IMR-90 (cell line): ENCODE measurements at regions not wholly inside any gene's neighbourhood (a gene's known extent, or its start where the extent isn't known, plus 50 kb on each side); places are given as distances from the start of the nearest gene placed in this dataset.

ENCODE experiments used
- ATAC-seq: fragments of 200-7000 bp; cut with Tn5 transposase; 2 replicates; pipeline ENCODE4 v1.9.1; 2020; ENCODE audit warnings: low read depth, mild to moderate bottlenecking, moderate library complexity
- BruUV-seq: library from RNA; stranded (reverse); fragments of 400-500 nt; replicated peaks from 2 replicates; lab custom pipeline; 2021; lab: Mats Ljungman, UMichigan
- CTCF ChIA-PET: fragments of 300-600 bp; formaldehyde crosslinking; extraction: SDS; loops from one replicate; lab custom pipeline; 2021; ENCODE audit warnings: antibody characterized with exemption; lab: Yijun Ruan, JAX
- POLR2A ChIA-PET: fragments of 300-600 bp; sonication (Branson Sonifier 250); formaldehyde crosslinking; loops from one replicate; lab custom pipeline; 2022; ENCODE audit warnings: antibody characterized with exemption; ENCODE audit not compliant: unreplicated experiment; lab: Charles Lee
- DNase-seq: peaks from one replicate; pipeline ENCODE4 v3.0.0; 2013
- H2AFZ ChIP-seq: replicated peaks from 2 replicates; pipeline ENCODE3; 2013; ENCODE audit warnings: low read length, mild to moderate bottlenecking; ENCODE audit not compliant: poor library complexity
- H2AK5ac ChIP-seq: 2 replicates; pipeline ENCODE4 v1.6.1; 2013; ENCODE audit warnings: low read depth, low read length, inconsistent platforms
- H2AK9ac ChIP-seq: replicated peaks from 2 replicates; pipeline ENCODE3; 2013; ENCODE audit warnings: mild to moderate bottlenecking, low read depth, low read length, moderate library complexity; ENCODE audit not compliant: poor library complexity
- H2BK120ac ChIP-seq: 2 replicates; pipeline ENCODE4 v1.6.1; 2013; ENCODE audit warnings: low read depth, low read length, inconsistent platforms
- H2BK15ac ChIP-seq: 3 replicates; pipeline ENCODE4 v1.6.1; 2013; ENCODE audit warnings: low read depth, low read length, inconsistent platforms
- H2BK20ac ChIP-seq: 2 replicates; pipeline ENCODE4 v1.6.1; 2013; ENCODE audit warnings: low read depth, mild to moderate bottlenecking, inconsistent platforms, low read length, moderate library complexity
- H2BK5ac ChIP-seq: 2 replicates; pipeline ENCODE4 v1.6.1; 2013; ENCODE audit warnings: mild to moderate bottlenecking, low read depth, low read length, inconsistent platforms; ENCODE audit not compliant: poor library complexity, severe bottlenecking
- H3K14ac ChIP-seq: replicated peaks from 2 replicates; pipeline ENCODE4 v1.6.1; 2013; ENCODE audit warnings: low read depth, low read length, inconsistent platforms
- H3K18ac ChIP-seq: 2 replicates; pipeline ENCODE4 v1.6.1; 2013; ENCODE audit warnings: low read depth, low read length, control low read depth
- H3K23ac ChIP-seq: 2 replicates; pipeline ENCODE4 v1.6.1; 2013; ENCODE audit warnings: low read depth, low read length, inconsistent platforms
- H3K27ac ChIP-seq: 2 replicates; pipeline ENCODE4 v1.5.1; 2013; ENCODE audit warnings: mild to moderate bottlenecking, control low read depth, low read length; ENCODE audit not compliant: insufficient read depth
- H3K27me3 ChIP-seq: 2 replicates; pipeline ENCODE4 v1.6.1; 2013; ENCODE audit warnings: low read length; ENCODE audit not compliant: control insufficient read depth, insufficient read depth
- H3K36me3 ChIP-seq: 2 replicates; pipeline ENCODE4 v1.6.1; 2013; ENCODE audit warnings: low read length, mixed read lengths; ENCODE audit not compliant: control insufficient read depth, insufficient read depth
- H3K4ac ChIP-seq: 2 replicates; pipeline ENCODE4 v1.6.1; 2013; ENCODE audit warnings: low read depth, low read length, inconsistent platforms
- H3K4me1 ChIP-seq: 2 replicates; pipeline ENCODE4 v1.6.1; 2013; ENCODE audit warnings: low read length, mixed read lengths; ENCODE audit not compliant: control insufficient read depth, insufficient read depth
- H3K4me2 ChIP-seq: 2 replicates; pipeline ENCODE4 v1.6.1; 2013; ENCODE audit warnings: low read depth, mild to moderate bottlenecking, control low read depth, low read length, moderate library complexity
- H3K4me3 ChIP-seq: 2 replicates; pipeline ENCODE4 v1.5.1; 2013; ENCODE audit warnings: low read depth, mild to moderate bottlenecking, control low read depth, low read length, moderate library complexity; ENCODE audit not compliant: insufficient read depth
- H3K56ac ChIP-seq: 2 replicates; pipeline ENCODE4 v1.6.1; 2013; ENCODE audit warnings: low read length, inconsistent platforms; ENCODE audit not compliant: insufficient read depth; ENCODE audit errors: extremely low read depth
- H3K79me1 ChIP-seq, 2 experiments: 2 replicates each; pipeline ENCODE4 v1.6.1; 2013; ENCODE audit warnings: low read length in 2 of 2, inconsistent platforms in 1 of 2, low read depth in 1 of 2
- H3K9ac ChIP-seq: 2 replicates; pipeline ENCODE4 v1.6.1; 2013; ENCODE audit warnings: low read depth, low read length, control low read depth
- H3K9me1 ChIP-seq: 2 replicates; pipeline ENCODE4 v1.6.1; 2013; ENCODE audit warnings: low read length, inconsistent platforms; ENCODE audit not compliant: insufficient read depth
- H3K9me3 ChIP-seq: 2 replicates; pipeline ENCODE4 v1.6.1; 2013; ENCODE audit warnings: low read length; ENCODE audit not compliant: control insufficient read depth, insufficient read depth
- H4K20me1 ChIP-seq: 2 replicates; pipeline ENCODE4 v1.6.1; 2013; ENCODE audit warnings: low read length, inconsistent platforms; ENCODE audit not compliant: insufficient read depth
- H4K5ac ChIP-seq: 2 replicates; pipeline ENCODE4 v1.6.1; 2013; ENCODE audit warnings: mild to moderate bottlenecking, low read depth, low read length, control low read depth
- H4K8ac ChIP-seq, 2 experiments: 2 replicates each; pipeline ENCODE4 v1.6.1; 2013; ENCODE audit warnings: low read depth in 2 of 2, low read length in 2 of 2, control low read depth in 1 of 2, inconsistent platforms in 1 of 2
- H4K91ac ChIP-seq: 2 replicates; pipeline ENCODE4 v1.6.1; 2013; ENCODE audit warnings: low read depth, low read length, inconsistent platforms; ENCODE audit not compliant: insufficient read depth
- RCOR1 ChIP-seq: IDR thresholded peaks from 2 replicates; pipeline ENCODE4 v1.6.1; 2012; ENCODE audit warnings: mild to moderate bottlenecking, low read length, improper control_type of control experiment; ENCODE audit not compliant: insufficient replicate concordance
- whole genome bisulfite sequencing, 2 experiments: methylation state at CpG; one replicate each; pipeline versions ENCODE4 v1.1.5 to v1.1.7; 2013; ENCODE audit warnings: missing lambda C conversion rate in 2 of 2; ENCODE audit not compliant: insufficient read length in 1 of 2; ENCODE audit errors: extremely low coverage in 2 of 2; 5-methylcytosine and 5-hydroxymethylcytosine counted together
- dilution Hi-C: fragments of 300-500 bp; cut with HindIII; formaldehyde crosslinking; loops from one replicate; pipeline ENCODE4 v1.14.3; 2018; ENCODE audit warnings: low sequenced_read_pairs; ENCODE audit not compliant: unreplicated experiment
- in situ Hi-C: fragments of 300-500 bp; cut with MboI; formaldehyde crosslinking; loops from 3 replicates; pipeline ENCODE4 v1.14.3; 2019; ENCODE audit warnings: low sequenced_read_pairs, inconsistent platforms, mixed read lengths
- intact Hi-C: fragments of 100-400 bp; cut with micrococcal nuclease; formaldehyde crosslinking; loops from 2 replicates; pipeline ENCODE4 v1.10.0; 2022

GRCh38 chr4:185892165-185892564 is 80.2 kb upstream of the SORBS2 start:
- Histone ChIP-seq H2AK5ac (no peak overlapping the region), H4K5ac (no peak overlapping the region), H3K79me1 (no peaks in the 10 kb centered on the region), H4K91ac (no peak overlapping the region), H2BK5ac (no peak overlapping the region), H3K4me3 (no peak overlapping the region), H3K9ac (no peak overlapping the region), H2BK20ac (no peak overlapping the region), H2AFZ (no peak overlapping the region), H4K20me1 (no peaks in the 10 kb centered on the region), H3K9me1 (no peaks in the 10 kb centered on the region), H3K4me2 (no peak overlapping the region), H3K27ac (no peak overlapping the region), H3K4ac (no peak overlapping the region), H3K9me3 (peaks cover 5% of the 10 kb centered on the region), H2AK9ac (no peak overlapping the region), H3K23ac (no peak overlapping the region), H4K8ac (no peak overlapping the region), H3K27me3 (peaks cover 29% of the 10 kb centered on the region), H3K4me1 (no peaks in the 10 kb centered on the region), H2BK120ac (no peak overlapping the region), H3K14ac (no peak overlapping the region), H2BK15ac (no peak overlapping the region), H3K18ac (no peak overlapping the region), H3K56ac (no peak overlapping the region), H3K36me3 (no peaks in the 10 kb centered on the region)
- in situ Hi-C loops = no loop called here
- TF ChIP-seq RCOR1 = no peak
- ATAC-seq (no peak), DNase-seq (no peak)
- intact Hi-C loops = no loop called here
- ChIA-PET CTCF (interaction anchor here (0.6 kb wide), 1 partner anchor 394 kb away, joined by 3 read pairs; no protein-coding TSS in a partner anchor), POLR2A (no interaction called here)
- no CpG with 5 or more reads among the region's 2 CpGs for WGBS, 2 experiments
- BruUV-seq = no TSS peak
- dilution Hi-C loops = no loop called here
